ENCODE measurements at regions not wholly inside any gene's neighbourhood (a gene's known extent, or its start where the extent isn't known, plus 50 kb on each side); places are given as distances from the start of the nearest gene placed in this dataset.
"Not testable (repeated sequence)": the region's sequence is repeated elsewhere in the genome, so short reads cannot be mapped to it uniquely, and the experiment has no call there.

DNA sequence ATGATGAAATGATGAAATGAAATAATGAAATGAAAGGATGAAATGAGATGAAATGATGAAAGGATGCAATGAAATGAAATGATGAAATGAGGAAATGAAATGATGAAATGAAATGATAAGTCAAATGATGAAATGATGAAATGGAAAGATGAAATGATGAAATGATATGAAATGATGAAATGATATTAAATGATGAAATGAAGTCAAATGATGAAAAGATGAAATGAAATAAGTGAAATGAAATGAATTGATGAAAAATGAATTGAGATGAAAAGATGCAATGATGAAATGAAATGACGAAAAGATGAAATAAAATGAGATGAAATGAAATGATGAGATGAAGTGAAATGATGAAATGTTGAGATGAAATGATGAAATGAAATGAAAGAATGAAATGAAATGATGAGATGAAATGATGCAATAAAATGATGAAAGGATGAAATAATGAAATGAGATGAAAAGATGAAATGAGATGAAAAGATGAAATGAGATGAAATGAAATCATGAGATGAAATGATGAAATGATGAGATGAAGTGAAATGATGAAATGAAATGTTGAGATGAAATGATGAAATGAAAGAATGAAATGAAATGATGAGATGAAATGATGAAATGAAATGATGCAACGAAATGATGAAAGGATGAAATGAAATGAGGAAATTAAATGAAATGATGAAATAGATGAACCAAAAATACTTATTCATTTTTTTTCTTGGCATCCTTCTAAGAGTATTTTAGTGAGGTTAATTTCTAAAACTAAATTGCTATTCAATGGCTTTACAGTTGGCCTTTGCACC lies 139.8 kb upstream of the ERV3-1 start:
- H2BK12ac ChIP-seq (ENCODE audit: low read depth, low read length); H3K4ac ChIP-seq (replicated peaks; ENCODE audit: insufficient read length, low read depth, low read length); H3K9ac ChIP-seq (replicated peaks in 1 of 4; ENCODE audit: extremely low read depth in 1 of 4, low read depth in 3 of 4, low read length in 3 of 4); H3K4me3 ChIP-seq (ENCODE audit: extremely low read depth in 1 of 4, insufficient read depth in 2 of 4, low read depth in 3 of 4, low read length in 4 of 4); POLR2A ChIA-PET (ENCODE audit: partially characterized antibody); H2AK5ac ChIP-seq (ENCODE audit: low read depth, low read length); H3K79me2 ChIP-seq (ENCODE audit: control insufficient read depth in 1 of 2, insufficient read depth in 2 of 2, low read length in 2 of 2); H3K9me3 ChIP-seq (ENCODE audit: insufficient read depth in 2 of 2, low read depth in 1 of 2, low read length in 1 of 2); H2AFZ ChIP-seq (ENCODE audit: low read length); CTCF ChIA-PET (ENCODE audit: partially characterized antibody); H4K5ac ChIP-seq (ENCODE audit: insufficient read length, low read depth, low read length); H2BK5ac ChIP-seq (ENCODE audit: low read depth, low read length); H3K4me2 ChIP-seq (ENCODE audit: insufficient read depth in 1 of 2, low read depth in 2 of 2, low read length in 2 of 2); H3K27ac ChIP-seq (ENCODE audit: low read depth, low read length); H4K91ac ChIP-seq (replicated peaks; ENCODE audit: insufficient read length, low read length); H3K36me3 ChIP-seq (ENCODE audit: control insufficient read depth in 2 of 4, insufficient read depth in 4 of 4, low read length in 3 of 4); H2BK15ac ChIP-seq (ENCODE audit: low read length); H3K27me3 ChIP-seq (replicated peaks in 1 of 4; ENCODE audit: control insufficient read depth in 3 of 4, extremely low read depth in 1 of 4, insufficient read depth in 3 of 4, low read length in 3 of 4); H3K23ac ChIP-seq (ENCODE audit: insufficient read length); H2BK20ac ChIP-seq (ENCODE audit: low read length); H3K18ac ChIP-seq (ENCODE audit: extremely low read depth, low read length); H3K4me1 ChIP-seq (replicated peaks in 1 of 4; ENCODE audit: control insufficient read depth in 3 of 4, insufficient read depth in 4 of 4, low read length in 3 of 4); H4K8ac ChIP-seq (ENCODE audit: extremely low read depth, insufficient read depth, low read length); H3K14ac ChIP-seq (ENCODE audit: insufficient read length); H4K20me1 ChIP-seq (replicated peaks in 1 of 2; ENCODE audit: control insufficient read depth in 1 of 2, insufficient read depth in 2 of 2, low read length in 2 of 2); H3K79me1 ChIP-seq (ENCODE audit: low read depth, low read length); H3K23me2 ChIP-seq (ENCODE audit: low read depth, low read length); DNase-seq (ENCODE audit: low read depth in 1 of 2, low spot score in 2 of 2); FAIRE-seq; H2BK120ac ChIP-seq (replicated peaks; ENCODE audit: low read depth, low read length); H3K56ac ChIP-seq (replicated peaks; ENCODE audit: insufficient read length, low read depth, low read length): not testable (repeated sequence)
- 84 to 100% methylated on average over 1 to 2 of the region's 2 CpGs for WGBS, 2 experiments (ENCODE audit: extremely low coverage in 1 of 2, insufficient coverage in 1 of 2, insufficient read length in 1 of 2, insufficient replicate concordance in 2 of 2, low coverage in 1 of 2, low lambda C conversion rate in 2 of 2, missing lambda C conversion rate in 1 of 2)

DNA sequence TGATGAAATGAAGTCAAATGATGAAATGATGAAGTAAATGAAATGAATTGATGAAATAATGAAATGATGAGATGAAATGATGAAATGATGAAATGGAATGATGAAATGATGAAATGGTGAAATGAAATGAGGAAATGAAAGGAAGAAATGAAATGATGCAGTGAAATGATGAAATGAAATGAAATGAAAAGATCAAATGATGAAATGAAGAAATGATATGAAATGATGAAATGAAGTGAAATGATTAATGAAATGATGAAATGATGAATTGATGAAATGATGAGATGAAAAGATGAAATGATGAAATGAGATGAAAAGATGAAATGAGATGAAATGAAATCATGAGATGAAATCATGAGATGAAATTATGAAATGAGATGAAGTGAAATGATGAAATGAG lies 139.2 kb upstream of the ERV3-1 start:
- H4K91ac ChIP-seq (replicated peaks; ENCODE audit: insufficient read length, low read length) = not testable (repeated sequence)

More for the DNA sequence above, 139.2 kb upstream of the ERV3-1 start:
- H2BK120ac ChIP-seq (replicated peaks; ENCODE audit: low read depth, low read length); H3K56ac ChIP-seq (replicated peaks; ENCODE audit: insufficient read length, low read depth, low read length); H2BK5ac ChIP-seq (ENCODE audit: low read depth, low read length); DNase-seq (ENCODE audit: low read depth in 1 of 2, low spot score in 2 of 2); H3K4me2 ChIP-seq (ENCODE audit: insufficient read depth in 1 of 2, low read depth in 2 of 2, low read length in 2 of 2); POLR2A ChIA-PET (ENCODE audit: partially characterized antibody); H3K36me3 ChIP-seq (ENCODE audit: control insufficient read depth in 2 of 4, insufficient read depth in 4 of 4, low read length in 3 of 4); H4K5ac ChIP-seq (ENCODE audit: insufficient read length, low read depth, low read length); FAIRE-seq; H2AFZ ChIP-seq (ENCODE audit: low read length); H3K23ac ChIP-seq (ENCODE audit: insufficient read length); H2BK15ac ChIP-seq (ENCODE audit: low read length); CTCF ChIA-PET (ENCODE audit: partially characterized antibody); H3K18ac ChIP-seq (ENCODE audit: extremely low read depth, low read length); H3K27me3 ChIP-seq (replicated peaks in 1 of 4; ENCODE audit: control insufficient read depth in 3 of 4, extremely low read depth in 1 of 4, insufficient read depth in 3 of 4, low read length in 3 of 4); H3K14ac ChIP-seq (ENCODE audit: insufficient read length); H3K9me3 ChIP-seq (ENCODE audit: insufficient read depth in 2 of 2, low read depth in 1 of 2, low read length in 1 of 2); H2AK5ac ChIP-seq (ENCODE audit: low read depth, low read length); H3K4ac ChIP-seq (replicated peaks; ENCODE audit: insufficient read length, low read depth, low read length); H3K27ac ChIP-seq (ENCODE audit: low read depth, low read length); H2BK20ac ChIP-seq (ENCODE audit: low read length); H3K79me1 ChIP-seq (ENCODE audit: low read depth, low read length); H3K4me1 ChIP-seq (replicated peaks in 1 of 4; ENCODE audit: control insufficient read depth in 3 of 4, insufficient read depth in 4 of 4, low read length in 3 of 4); H4K20me1 ChIP-seq (replicated peaks in 1 of 2; ENCODE audit: control insufficient read depth in 1 of 2, insufficient read depth in 2 of 2, low read length in 2 of 2); H2BK12ac ChIP-seq (ENCODE audit: low read depth, low read length); H4K8ac ChIP-seq (ENCODE audit: extremely low read depth, insufficient read depth, low read length); H3K79me2 ChIP-seq (ENCODE audit: control insufficient read depth in 1 of 2, insufficient read depth in 2 of 2, low read length in 2 of 2); H3K9ac ChIP-seq (replicated peaks in 1 of 4; ENCODE audit: extremely low read depth in 1 of 4, low read depth in 3 of 4, low read length in 3 of 4); H3K23me2 ChIP-seq (ENCODE audit: low read depth, low read length); H3K4me3 ChIP-seq (ENCODE audit: extremely low read depth in 1 of 4, insufficient read depth in 2 of 4, low read depth in 3 of 4, low read length in 4 of 4): not testable (repeated sequence)
